ENCODE measurements at regions not wholly inside any gene's neighbourhood (a gene's known extent, or its start where the extent isn't known, plus 50 kb on each side); places are given as distances from the start of the nearest gene placed in this dataset.

GRCh38 chr5:4196744-4197143, 601.1 kb downstream of the IRX1 start:
- TF ChIP-seq MAX (IDR thresholded peaks at IDR 0.05) (no peak), TEAD4 (IDR thresholded peaks at IDR 0.05) (no peak), RAD21 (IDR thresholded peaks at IDR 0.05; ENCODE audit: low read depth) (no peak), REST (IDR thresholded peaks at IDR 0.05; ENCODE audit: low read depth) (no peak), CREB1 (IDR thresholded peaks at IDR 0.05; ENCODE audit: low read depth) (no peak), TCF12 (IDR thresholded peaks at IDR 0.05; ENCODE audit: low read depth) (no peak), YY1 (IDR thresholded peaks at IDR 0.05; ENCODE audit: low read depth) (no peak), ZBTB7A (IDR thresholded peaks at IDR 0.05; ENCODE audit: low read depth) (no peak), EGR1 (IDR thresholded peaks at IDR 0.05) (no peak), EP300 (IDR thresholded peaks at IDR 0.05; ENCODE audit: borderline replicate concordance) (no peak)

Measured in Ishikawa (cell line).